ENCODE measurements at regions not wholly inside any gene's neighbourhood (a gene's known extent, or its start where the extent isn't known, plus 50 kb on each side); places are given as distances from the start of the nearest gene placed in this dataset.
"Not testable (repeated sequence)": the region's sequence is repeated elsewhere in the genome, so short reads cannot be mapped to it uniquely, and the experiment has no call there.

- intact Hi-C loops (cut with DNase I, micrococcal nuclease): no loop called here
- no peak for ATAC-seq
These were observed 204.9 kb upstream of the NT5E start for GRCh38 chr6:85245004-85245403.

DNA sequence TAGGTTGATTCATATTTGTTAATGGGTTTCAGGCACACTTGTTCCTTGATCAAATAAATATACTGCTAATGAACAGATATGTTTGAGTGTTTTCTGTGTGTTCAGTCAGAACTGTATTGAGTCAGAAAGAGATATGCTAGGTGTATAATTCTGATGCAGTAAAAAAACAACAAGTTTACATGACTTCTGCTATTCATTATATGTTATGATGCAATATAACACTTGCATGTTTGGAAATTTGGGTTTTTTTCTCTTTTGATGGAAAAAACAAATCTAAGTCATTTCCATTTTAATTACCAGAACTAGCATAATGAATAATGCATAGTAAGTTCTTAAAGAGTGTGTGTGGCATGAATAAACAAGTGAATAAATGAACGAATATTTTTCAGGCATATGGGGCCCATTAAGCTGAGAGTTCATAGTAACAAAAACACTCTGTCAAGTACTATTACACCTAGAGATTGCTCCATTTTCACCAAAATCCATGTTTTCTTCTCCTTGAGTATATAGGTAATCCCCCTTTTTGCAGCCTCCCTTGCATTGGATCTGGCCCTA is 208.3 kb upstream of the NT5E start:
- DNase-seq: no peak
- intact Hi-C loops (cut with DNase I, micrococcal nuclease): no loop called here
- ATAC-seq: no peak

More at GRCh38 chr6:85245004-85245403, 204.9 kb upstream of the NT5E start:
- no peak for DNase-seq

GRCh38 chr6:85240787-85241385 is 209.0 kb upstream of the NT5E start:
- DNase-seq (no peak), ATAC-seq (no peak)
- intact Hi-C loops (cut with DNase I, micrococcal nuclease): no loop called here

GRCh38 chr6:85237478-85237877 is 212.4 kb upstream of the NT5E start:
- intact Hi-C loops (cut with DNase I, micrococcal nuclease): no loop called here
- no peak for ATAC-seq
- DNase-seq: no peak

DNA sequence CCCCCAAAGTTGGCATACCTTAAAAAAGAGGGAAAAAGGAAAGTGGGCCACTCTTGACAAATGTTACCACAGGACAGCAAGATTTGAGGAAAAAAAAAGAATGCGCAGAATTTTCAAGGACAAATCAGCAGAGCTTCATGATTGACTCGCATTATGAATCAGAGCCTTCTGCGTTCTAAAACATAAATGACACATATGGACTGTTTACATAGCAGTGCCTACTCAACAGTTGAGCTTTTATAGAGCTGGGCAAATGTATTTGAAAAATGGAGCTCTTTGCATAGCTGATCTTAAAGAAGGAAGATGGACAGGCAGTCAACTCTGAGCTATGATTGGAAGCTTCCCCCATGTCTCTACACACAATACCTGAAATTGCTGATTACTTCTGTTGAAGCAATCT is 213.2 kb upstream of the NT5E start:
- ATAC-seq (no peak), DNase-seq (no peak)
- intact Hi-C loops (cut with DNase I, micrococcal nuclease): no loop called here

- ATAC-seq; intact Hi-C loops (cut with DNase I, micrococcal nuclease); DNase-seq: not testable (repeated sequence)
These were observed 222.5 kb upstream of the NT5E start for GRCh38 chr6:85227345-85227744.

- intact Hi-C loops (cut with DNase I, micrococcal nuclease); DNase-seq; ATAC-seq: not testable (repeated sequence)
These were observed 237.1 kb upstream of the NT5E start for GRCh38 chr6:85212794-85213193.

DNA sequence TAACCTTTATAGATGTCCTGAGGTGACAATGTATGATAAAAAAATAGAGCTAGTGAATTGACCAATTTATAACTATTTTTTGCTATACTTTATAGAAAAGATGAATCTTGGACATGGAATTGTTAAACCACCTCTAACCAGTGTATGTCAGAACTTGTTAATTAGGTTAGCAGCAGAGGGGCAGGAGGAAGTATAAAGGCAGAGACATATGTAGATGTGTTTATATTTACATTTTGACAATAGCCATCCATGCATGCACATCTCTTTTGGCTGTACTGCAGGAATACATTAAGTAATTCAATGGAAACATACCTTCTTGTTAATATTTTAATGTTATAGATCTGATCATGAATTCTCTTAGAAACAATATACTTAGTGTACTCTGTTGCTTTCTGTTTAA is 254.6 kb upstream of the NT5E start:
- no peak for DNase-seq
- intact Hi-C loops (cut with DNase I, micrococcal nuclease): no loop called here
- ATAC-seq: no peak

- intact Hi-C loops (cut with DNase I, micrococcal nuclease): no loop called here
- DNase-seq: no peak
- ATAC-seq: no peak
These were observed 256.5 kb upstream of the NT5E start for GRCh38 chr6:85193339-85193738.

DNA sequence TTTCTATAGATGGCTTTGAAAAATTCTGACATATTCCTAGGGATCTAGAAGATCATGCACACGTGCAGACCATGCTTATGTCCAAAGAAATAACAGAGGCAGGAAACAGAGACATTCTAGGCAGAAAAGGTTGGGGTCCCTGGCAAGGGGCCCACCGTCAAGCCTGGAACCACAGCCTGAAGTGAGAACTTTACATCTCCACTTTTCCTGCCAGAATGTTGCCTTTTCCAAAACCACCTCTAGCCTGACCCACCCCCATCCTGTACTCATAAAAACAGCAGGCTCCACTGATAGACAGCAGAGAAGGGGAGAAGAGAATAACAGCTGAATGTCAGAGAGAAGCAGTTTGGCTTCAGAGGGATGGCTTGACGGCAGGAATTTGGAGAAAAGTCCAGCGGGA is 257.3 kb upstream of the NT5E start:
- ATAC-seq: no peak
- DNase-seq: no peak
- intact Hi-C loops (cut with DNase I, micrococcal nuclease): no loop called here

- intact Hi-C loops (cut with DNase I, micrococcal nuclease): no loop called here
- DNase-seq (no peak), ATAC-seq (no peak)
These were observed 257.7 kb upstream of the NT5E start for GRCh38 chr6:85192186-85192585.

- ATAC-seq (no peak), DNase-seq (no peak)
- intact Hi-C loops (cut with DNase I, micrococcal nuclease): no loop called here
These were observed 258.2 kb upstream of the NT5E start for GRCh38 chr6:85191656-85192055.

GRCh38 chr6:85186546-85187175 is 263.2 kb upstream of the NT5E start:
- DNase-seq (no peak), ATAC-seq (no peak)
- intact Hi-C loops (cut with DNase I, micrococcal nuclease): no loop called here

- intact Hi-C loops (cut with DNase I, micrococcal nuclease): no loop called here
These were observed 263.9 kb upstream of the NT5E start for GRCh38 chr6:85185977-85186376.

DNA sequence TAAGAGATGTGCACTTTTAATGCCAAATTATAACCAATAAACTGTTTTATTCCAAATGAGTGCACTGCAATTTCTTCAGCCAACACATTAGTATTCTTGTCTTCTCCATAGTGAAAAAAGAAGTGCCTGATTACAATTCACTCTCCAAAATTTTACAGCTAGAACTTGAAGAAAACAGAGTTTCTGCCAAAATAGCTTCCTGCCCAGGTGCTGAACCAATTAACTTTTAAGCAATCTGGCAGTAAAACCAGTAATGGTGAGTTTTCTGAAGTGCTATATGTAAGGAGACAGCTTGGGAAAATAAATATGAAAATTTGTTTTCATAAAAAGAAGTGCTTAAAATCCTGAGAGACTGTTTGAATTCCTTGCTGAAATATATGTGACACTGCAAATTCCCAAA is 266.0 kb upstream of the NT5E start:
- intact Hi-C loops (cut with DNase I, micrococcal nuclease): no loop called here
- ATAC-seq: no peak
- no peak for DNase-seq

More at GRCh38 chr6:85185977-85186376, 263.9 kb upstream of the NT5E start:
- DNase-seq (no peak), ATAC-seq (no peak)

DNA sequence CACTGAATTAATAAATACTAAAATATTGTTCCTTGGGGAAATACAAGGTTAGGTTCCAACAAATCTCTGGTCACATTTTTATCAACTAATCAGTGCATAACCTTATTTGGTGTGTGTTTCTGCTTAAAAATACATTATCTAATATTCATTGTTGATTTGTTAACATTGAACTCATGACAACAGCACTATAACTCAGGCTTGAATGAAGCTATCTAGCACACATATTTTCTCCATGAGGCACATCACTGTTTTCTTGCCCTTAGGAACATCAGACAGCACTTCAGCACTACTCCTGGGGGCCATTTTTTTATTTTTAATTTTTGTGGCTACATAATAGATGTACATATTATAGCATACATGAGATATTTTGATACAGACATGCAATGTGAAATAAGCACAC is 277.2 kb upstream of the NT5E start:
- DNase-seq (no peak), ATAC-seq (no peak)
- intact Hi-C loops (cut with DNase I, micrococcal nuclease): no loop called here

DNA sequence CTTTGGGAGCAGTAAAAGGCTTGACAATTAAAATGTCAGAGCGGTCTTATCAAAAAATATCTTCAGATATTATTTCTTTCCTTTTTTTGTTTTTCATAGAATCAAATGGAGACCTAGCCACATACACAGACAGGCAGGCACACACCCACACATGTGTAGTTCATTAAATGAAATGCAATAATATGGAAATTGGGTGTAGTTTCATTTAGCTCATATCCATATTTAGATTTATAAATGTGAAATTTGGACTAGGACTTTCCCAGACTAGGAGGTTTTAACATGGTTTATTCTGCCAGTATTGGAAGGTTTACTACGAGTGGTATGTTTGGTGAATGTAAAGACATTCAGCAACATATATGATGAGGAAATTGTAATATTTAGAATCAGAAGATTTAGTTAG is 277.7 kb upstream of the NT5E start:
- no peak for DNase-seq
- no peak for ATAC-seq
- intact Hi-C loops (cut with DNase I, micrococcal nuclease): no loop called here

- ATAC-seq (no peak), DNase-seq (no peak)
- intact Hi-C loops (cut with DNase I, micrococcal nuclease): no loop called here
These were observed 280.7 kb upstream of the NT5E start for GRCh38 chr6:85169189-85169588.

DNA sequence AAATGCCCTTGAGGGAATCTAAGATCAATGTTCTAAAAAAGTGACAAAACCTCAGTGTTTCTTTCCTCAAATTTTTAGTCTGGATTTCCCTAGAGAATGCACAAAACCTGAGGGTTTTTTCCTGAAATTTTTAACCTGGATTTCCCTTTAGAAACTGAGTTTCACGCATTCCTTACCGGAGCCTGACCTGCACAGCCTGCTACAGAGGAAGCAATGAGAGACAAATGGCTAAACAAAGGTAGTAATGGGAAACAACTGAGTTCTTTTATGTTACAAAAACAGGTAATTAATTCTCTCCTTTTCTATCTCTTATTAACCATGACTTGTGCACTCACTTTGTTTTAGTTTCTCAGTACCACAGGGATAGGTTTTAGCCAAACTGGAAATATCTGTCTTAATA is 281.7 kb upstream of the NT5E start:
- intact Hi-C loops (cut with DNase I, micrococcal nuclease): no loop called here
- no peak for ATAC-seq
- DNase-seq: no peak

DNA sequence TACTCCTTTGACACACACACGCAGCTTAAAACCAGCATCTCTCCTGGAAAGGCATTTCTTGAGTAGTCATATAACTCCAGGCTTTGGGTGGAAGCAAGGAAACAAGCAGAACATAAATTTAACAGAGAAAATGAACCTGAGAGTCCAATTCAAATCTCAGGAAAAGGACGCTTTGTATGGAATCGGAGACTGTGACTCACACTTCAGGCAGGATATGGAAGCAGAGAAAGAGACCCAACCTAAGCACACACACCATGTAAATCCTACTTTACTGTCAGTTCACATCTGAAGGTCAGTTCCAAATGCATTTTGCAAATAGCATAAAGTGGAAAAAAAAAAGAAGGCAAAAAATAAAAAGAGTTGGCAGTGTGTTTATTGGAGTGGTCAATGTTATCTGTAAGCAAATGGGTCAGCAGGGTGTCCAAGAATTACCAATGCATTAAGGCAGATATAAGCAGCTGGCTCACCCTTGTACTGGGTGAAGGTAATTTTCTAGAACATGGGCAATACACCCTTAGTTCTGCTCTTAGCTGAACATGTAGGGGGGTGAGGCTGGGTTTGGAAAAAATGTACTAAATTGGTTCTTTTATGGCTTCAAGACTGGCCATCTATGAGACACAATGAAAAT is 283.7 kb upstream of the NT5E start:
- ATAC-seq (no peak), DNase-seq (no peak)
- intact Hi-C loops (cut with DNase I, micrococcal nuclease): no loop called here

Data from left colon (tissue), 2 donors.